GM12878 (cell line): ENCODE measurements at regions not wholly inside any gene's neighbourhood (a gene's known extent, or its start where the extent isn't known, plus 50 kb on each side); places are given as distances from the start of the nearest gene placed in this dataset.

Experiments used
- ATAC-seq: fragments of 200-7000 bp; cut with Tn5 transposase; 3 replicates; pipeline ENCODE4 v1.9.1; 2020; ENCODE audit warnings: mild to moderate bottlenecking, moderate library complexity
- BruUV-seq: library from RNA; stranded (reverse); fragments of 400-500 nt; replicated peaks from 2 replicates; lab custom pipeline; 2021; lab: Mats Ljungman, UMichigan
- CTCF ChIA-PET: fragments of 300-600 bp; sonication (Branson Sonifier 250); formaldehyde crosslinking; extraction: SDS; loops from one replicate; lab custom pipeline; 2021; ENCODE audit warnings: inconsistent platforms; lab: Yijun Ruan, JAX
- POLR2A ChIA-PET: fragments of 350-600 bp; formaldehyde crosslinking; extraction: SDS; loops from one replicate; lab custom pipeline; 2021; ENCODE audit warnings: inconsistent platforms; lab: Charles Lee
- RAD21 ChIA-PET: fragments of 300-600 bp; sonication (Branson Sonifier 250); formaldehyde crosslinking; loops from one replicate; lab custom pipeline; 2023; ENCODE audit warnings: antibody characterized with exemption; ENCODE audit not compliant: unreplicated experiment; lab: Charles Lee
- SMC1A ChIA-PET: fragments of 300-600 bp; sonication (Branson Sonifier 250); formaldehyde crosslinking; loops from one replicate; lab custom pipeline; 2023; ENCODE audit not compliant: unreplicated experiment, uncharacterized antibody; lab: Charles Lee
- DNase-seq: peaks from one replicate; pipeline ENCODE4 v3.0.0-alpha.2; 2011; ENCODE audit warnings: low read depth, low spot score
- FAIRE-seq: peaks from 3 replicates; lab custom pipeline; 2011; peaks lifted over from hg19 to GRCh38; lab: Jason Lieb, UNC
- H2AFZ ChIP-seq: 2 replicates; pipeline ENCODE4 v1.6.0; 2011; ENCODE audit warnings: low read depth, low read length, control low read depth; ENCODE audit not compliant: control insufficient read depth
- H3K27ac ChIP-seq: 2 replicates; pipeline ENCODE4 v1.5.1; 2011; ENCODE audit warnings: control low read depth; ENCODE audit not compliant: control insufficient read depth, insufficient read depth
- H3K27me3 ChIP-seq, 2 experiments: replicated peaks in 1 of 2; 2 replicates each; pipeline versions ENCODE4 v1.6.0 to v1.6.1; 2011; ENCODE audit warnings: low read length in 1 of 2; ENCODE audit not compliant: control insufficient read depth in 2 of 2, insufficient read depth in 2 of 2
- H3K36me3 ChIP-seq, 2 experiments: 2 replicates each; pipeline ENCODE4 v1.5.1; 2011; ENCODE audit warnings: low read length in 1 of 2; ENCODE audit not compliant: control insufficient read depth in 2 of 2, insufficient read depth in 2 of 2
- H3K4me1 ChIP-seq: 2 replicates; pipeline ENCODE4 v1.6.1; 2011; ENCODE audit warnings: mild to moderate bottlenecking, low read length, moderate library complexity, mixed read lengths; ENCODE audit not compliant: control insufficient read depth, insufficient read depth
- H3K4me2 ChIP-seq: 2 replicates; pipeline ENCODE4 v1.6.0; 2011; ENCODE audit warnings: control low read depth; ENCODE audit not compliant: control insufficient read depth, insufficient read depth
- H3K4me3 ChIP-seq: fragments of 200-600 bp; sonication (generic); 2 replicates; pipeline ENCODE4 v1.5.1; 2016
- H3K79me2 ChIP-seq: 2 replicates; pipeline ENCODE4 v1.6.0; 2011; ENCODE audit warnings: low read length; ENCODE audit not compliant: control insufficient read depth, insufficient read depth
- H3K9ac ChIP-seq: 2 replicates; pipeline ENCODE4 v1.8.0; 2011; ENCODE audit warnings: low read length, control low read depth, mixed read lengths; ENCODE audit not compliant: control insufficient read depth, insufficient read depth
- H3K9me3 ChIP-seq: replicated peaks from 3 replicates; pipeline ENCODE4 v1.5.1; 2011; ENCODE audit warnings: mild to moderate bottlenecking, low read length; ENCODE audit not compliant: control insufficient read depth, insufficient read depth
- H4K20me1 ChIP-seq: 2 replicates; pipeline ENCODE4 v1.6.0; 2011; ENCODE audit not compliant: control insufficient read depth, insufficient read depth
- BMI1 ChIP-seq: fragments of 450-650 bp; IDR thresholded peaks from 2 replicates; pipeline ENCODE4 v1.6.1; 2016; ENCODE audit warnings: mild to moderate bottlenecking, moderate library complexity, borderline replicate concordance
- CREM ChIP-seq: IDR thresholded peaks from 2 replicates; pipeline ENCODE4 v1.6.1; 2014; ENCODE audit warnings: antibody characterized with exemption, low read depth
- MXI1 ChIP-seq: fragments of 150-350 bp; IDR thresholded peaks from 2 replicates; pipeline ENCODE4 v1.6.1; 2011; ENCODE audit warnings: low read depth, mild to moderate bottlenecking, inconsistent platforms, low read length, improper control_type of control experiment
- SRF ChIP-seq, 2 experiments: IDR thresholded peaks; 2 replicates each; pipeline ENCODE4 v1.6.1; 2011; ENCODE audit warnings: low read depth in 2 of 2, low read length in 2 of 2, mild to moderate bottlenecking in 1 of 2, moderate library complexity in 1 of 2
- WRNIP1 ChIP-seq: IDR thresholded peaks from 2 replicates; pipeline ENCODE4 v1.6.1; 2011; ENCODE audit warnings: low read depth, low read length, improper control_type of control experiment, borderline replicate concordance
- ZNF217 ChIP-seq: fragments of 450-650 bp; IDR thresholded peaks from 2 replicates; pipeline ENCODE4 v1.6.1; 2017; ENCODE audit warnings: antibody characterized with exemption, mild to moderate bottlenecking
- WGBS: methylation state at CpG from one replicate; pipeline ENCODE4 v1.1.6; 2016; ENCODE audit warnings: low lambda C conversion rate; ENCODE audit not compliant: insufficient replicate concordance, insufficient coverage; ENCODE audit errors: missing lambda C conversion rate; 5-methylcytosine and 5-hydroxymethylcytosine counted together
- in situ Hi-C: fragments of 300-500 bp; cut with MboI; formaldehyde crosslinking; loops from 9 replicates; pipeline ENCODE4 v1.14.3; 2018; ENCODE audit warnings: mixed read lengths
- intact Hi-C: fragments of 100-400 bp; cut with micrococcal nuclease; formaldehyde crosslinking; loops from one replicate; pipeline ENCODE4 v1.14.2; 2022; ENCODE audit not compliant: unreplicated experiment
- TF ChIP-seq, protein P1 (sequence below): fragments of 450-650 bp; IDR thresholded peaks from 2 replicates; pipeline ENCODE4 v1.6.1; 2017; ENCODE audit warnings: borderline replicate concordance
- TF ChIP-seq, protein P2 (sequence below): IDR thresholded peaks from 2 replicates; pipeline ENCODE4 v1.6.1; 2011; ENCODE audit warnings: borderline replicate concordance, low read depth, mild to moderate bottlenecking, moderate library complexity, mixed read lengths, low read length; ENCODE audit not compliant: insufficient read depth; ENCODE audit errors: extremely low read length
- TF ChIP-seq, protein P3 (sequence below): fragments of 150-350 bp; IDR thresholded peaks from 2 replicates; pipeline ENCODE4 v1.6.1; 2014; ENCODE audit warnings: mild to moderate bottlenecking, low read depth, low read length
- TF ChIP-seq, protein P4 (sequence below): fragments of 450-650 bp; IDR thresholded peaks from 2 replicates; pipeline ENCODE4 v1.6.1; 2016; ENCODE audit warnings: mild to moderate bottlenecking
- TF ChIP-seq, protein P5 (sequence below): IDR thresholded peaks from 2 replicates; pipeline ENCODE4 v1.6.1; 2012; ENCODE audit warnings: low read length, inconsistent platforms
- TF ChIP-seq, protein P6 (sequence below): IDR thresholded peaks from 2 replicates; pipeline ENCODE4 v1.6.1; 2012; ENCODE audit warnings: mild to moderate bottlenecking, low read depth, low read length

DNA sequence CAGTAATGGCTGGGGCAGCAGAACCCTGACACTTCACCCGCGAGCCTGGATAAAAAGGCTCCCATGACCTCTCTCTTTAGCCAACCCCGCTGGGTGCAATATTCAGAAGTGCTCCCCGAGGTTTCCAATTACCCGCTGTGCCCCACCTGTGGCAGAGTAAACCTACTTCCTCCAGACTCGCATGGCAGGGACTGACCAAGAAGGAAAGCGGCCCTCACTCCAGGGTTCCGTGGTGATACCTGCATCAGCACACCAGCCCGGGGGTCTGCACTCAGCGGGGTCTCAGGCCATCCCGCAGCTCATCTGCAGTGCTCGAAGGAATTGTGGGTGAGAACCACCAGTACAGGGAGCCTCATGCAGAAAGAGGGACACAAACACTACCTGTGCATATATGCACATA is 136.3 kb upstream of the FMN2 start:
- no peak overlapping the region for H3K9ac ChIP-seq
- H3K4me3 ChIP-seq, result no peak overlapping the region
- ChIA-PET SMC1A (interaction anchor here (1.2 kb wide), 1 partner anchor 49 kb away, joined by 3 read pairs; no protein-coding TSS in a partner anchor), POLR2A (no interaction called here), CTCF (no interaction called here), RAD21 (no interaction called here)
- no peak overlapping the region for H3K4me2 ChIP-seq
- H3K27me3 ChIP-seq, result no peaks in the 10 kb centered on the region
- H3K9me3 ChIP-seq, result no peaks in the 10 kb centered on the region
- no peaks in the 10 kb centered on the region for H4K20me1 ChIP-seq
- no peaks in the 10 kb centered on the region for H3K4me1 ChIP-seq
- no peaks in the 10 kb centered on the region for H3K36me3 ChIP-seq
- ATAC-seq, result no peak
- BruUV-seq, result no TSS peak
- no peak overlapping the region for H3K27ac ChIP-seq
- H3K79me2 ChIP-seq, result no peaks in the 10 kb centered on the region
- DNase-seq, result no peak
- WGBS, result 31% methylated on average over 12 of the region's 12 CpGs
- FAIRE-seq, result no peak
- in situ Hi-C loops (no loop called here), intact Hi-C loops (no loop called here)
- H2AFZ ChIP-seq, result no peak overlapping the region
- TF ChIP-seq, protein P1, sequence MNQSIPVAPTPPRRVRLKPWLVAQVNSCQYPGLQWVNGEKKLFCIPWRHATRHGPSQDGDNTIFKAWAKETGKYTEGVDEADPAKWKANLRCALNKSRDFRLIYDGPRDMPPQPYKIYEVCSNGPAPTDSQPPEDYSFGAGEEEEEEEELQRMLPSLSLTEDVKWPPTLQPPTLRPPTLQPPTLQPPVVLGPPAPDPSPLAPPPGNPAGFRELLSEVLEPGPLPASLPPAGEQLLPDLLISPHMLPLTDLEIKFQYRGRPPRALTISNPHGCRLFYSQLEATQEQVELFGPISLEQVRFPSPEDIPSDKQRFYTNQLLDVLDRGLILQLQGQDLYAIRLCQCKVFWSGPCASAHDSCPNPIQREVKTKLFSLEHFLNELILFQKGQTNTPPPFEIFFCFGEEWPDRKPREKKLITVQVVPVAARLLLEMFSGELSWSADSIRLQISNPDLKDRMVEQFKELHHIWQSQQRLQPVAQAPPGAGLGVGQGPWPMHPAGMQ, result no peak
- TF ChIP-seq, protein P2, sequence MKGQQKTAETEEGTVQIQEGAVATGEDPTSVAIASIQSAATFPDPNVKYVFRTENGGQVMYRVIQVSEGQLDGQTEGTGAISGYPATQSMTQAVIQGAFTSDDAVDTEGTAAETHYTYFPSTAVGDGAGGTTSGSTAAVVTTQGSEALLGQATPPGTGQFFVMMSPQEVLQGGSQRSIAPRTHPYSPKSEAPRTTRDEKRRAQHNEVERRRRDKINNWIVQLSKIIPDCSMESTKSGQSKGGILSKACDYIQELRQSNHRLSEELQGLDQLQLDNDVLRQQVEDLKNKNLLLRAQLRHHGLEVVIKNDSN, result no peak
- no peak for TF ChIP-seq CREM
- TF ChIP-seq, protein P3, sequence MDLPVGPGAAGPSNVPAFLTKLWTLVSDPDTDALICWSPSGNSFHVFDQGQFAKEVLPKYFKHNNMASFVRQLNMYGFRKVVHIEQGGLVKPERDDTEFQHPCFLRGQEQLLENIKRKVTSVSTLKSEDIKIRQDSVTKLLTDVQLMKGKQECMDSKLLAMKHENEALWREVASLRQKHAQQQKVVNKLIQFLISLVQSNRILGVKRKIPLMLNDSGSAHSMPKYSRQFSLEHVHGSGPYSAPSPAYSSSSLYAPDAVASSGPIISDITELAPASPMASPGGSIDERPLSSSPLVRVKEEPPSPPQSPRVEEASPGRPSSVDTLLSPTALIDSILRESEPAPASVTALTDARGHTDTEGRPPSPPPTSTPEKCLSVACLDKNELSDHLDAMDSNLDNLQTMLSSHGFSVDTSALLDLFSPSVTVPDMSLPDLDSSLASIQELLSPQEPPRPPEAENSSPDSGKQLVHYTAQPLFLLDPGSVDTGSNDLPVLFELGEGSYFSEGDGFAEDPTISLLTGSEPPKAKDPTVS, result no peak
- TF ChIP-seq WRNIP1, result no peak
- TF ChIP-seq, protein P4, sequence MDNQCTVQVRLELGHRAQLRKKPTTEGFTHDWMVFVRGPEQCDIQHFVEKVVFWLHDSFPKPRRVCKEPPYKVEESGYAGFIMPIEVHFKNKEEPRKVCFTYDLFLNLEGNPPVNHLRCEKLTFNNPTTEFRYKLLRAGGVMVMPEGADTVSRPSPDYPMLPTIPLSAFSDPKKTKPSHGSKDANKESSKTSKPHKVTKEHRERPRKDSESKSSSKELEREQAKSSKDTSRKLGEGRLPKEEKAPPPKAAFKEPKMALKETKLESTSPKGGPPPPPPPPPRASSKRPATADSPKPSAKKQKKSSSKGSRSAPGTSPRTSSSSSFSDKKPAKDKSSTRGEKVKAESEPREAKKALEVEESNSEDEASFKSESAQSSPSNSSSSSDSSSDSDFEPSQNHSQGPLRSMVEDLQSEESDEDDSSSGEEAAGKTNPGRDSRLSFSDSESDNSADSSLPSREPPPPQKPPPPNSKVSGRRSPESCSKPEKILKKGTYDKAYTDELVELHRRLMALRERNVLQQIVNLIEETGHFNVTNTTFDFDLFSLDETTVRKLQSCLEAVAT, result no peak
- no peak for TF ChIP-seq MXI1
- TF ChIP-seq ZNF217, result no peak
- TF ChIP-seq, protein P5, sequence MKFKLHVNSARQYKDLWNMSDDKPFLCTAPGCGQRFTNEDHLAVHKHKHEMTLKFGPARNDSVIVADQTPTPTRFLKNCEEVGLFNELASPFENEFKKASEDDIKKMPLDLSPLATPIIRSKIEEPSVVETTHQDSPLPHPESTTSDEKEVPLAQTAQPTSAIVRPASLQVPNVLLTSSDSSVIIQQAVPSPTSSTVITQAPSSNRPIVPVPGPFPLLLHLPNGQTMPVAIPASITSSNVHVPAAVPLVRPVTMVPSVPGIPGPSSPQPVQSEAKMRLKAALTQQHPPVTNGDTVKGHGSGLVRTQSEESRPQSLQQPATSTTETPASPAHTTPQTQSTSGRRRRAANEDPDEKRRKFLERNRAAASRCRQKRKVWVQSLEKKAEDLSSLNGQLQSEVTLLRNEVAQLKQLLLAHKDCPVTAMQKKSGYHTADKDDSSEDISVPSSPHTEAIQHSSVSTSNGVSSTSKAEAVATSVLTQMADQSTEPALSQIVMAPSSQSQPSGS, result no peak
- TF ChIP-seq, protein P6, sequence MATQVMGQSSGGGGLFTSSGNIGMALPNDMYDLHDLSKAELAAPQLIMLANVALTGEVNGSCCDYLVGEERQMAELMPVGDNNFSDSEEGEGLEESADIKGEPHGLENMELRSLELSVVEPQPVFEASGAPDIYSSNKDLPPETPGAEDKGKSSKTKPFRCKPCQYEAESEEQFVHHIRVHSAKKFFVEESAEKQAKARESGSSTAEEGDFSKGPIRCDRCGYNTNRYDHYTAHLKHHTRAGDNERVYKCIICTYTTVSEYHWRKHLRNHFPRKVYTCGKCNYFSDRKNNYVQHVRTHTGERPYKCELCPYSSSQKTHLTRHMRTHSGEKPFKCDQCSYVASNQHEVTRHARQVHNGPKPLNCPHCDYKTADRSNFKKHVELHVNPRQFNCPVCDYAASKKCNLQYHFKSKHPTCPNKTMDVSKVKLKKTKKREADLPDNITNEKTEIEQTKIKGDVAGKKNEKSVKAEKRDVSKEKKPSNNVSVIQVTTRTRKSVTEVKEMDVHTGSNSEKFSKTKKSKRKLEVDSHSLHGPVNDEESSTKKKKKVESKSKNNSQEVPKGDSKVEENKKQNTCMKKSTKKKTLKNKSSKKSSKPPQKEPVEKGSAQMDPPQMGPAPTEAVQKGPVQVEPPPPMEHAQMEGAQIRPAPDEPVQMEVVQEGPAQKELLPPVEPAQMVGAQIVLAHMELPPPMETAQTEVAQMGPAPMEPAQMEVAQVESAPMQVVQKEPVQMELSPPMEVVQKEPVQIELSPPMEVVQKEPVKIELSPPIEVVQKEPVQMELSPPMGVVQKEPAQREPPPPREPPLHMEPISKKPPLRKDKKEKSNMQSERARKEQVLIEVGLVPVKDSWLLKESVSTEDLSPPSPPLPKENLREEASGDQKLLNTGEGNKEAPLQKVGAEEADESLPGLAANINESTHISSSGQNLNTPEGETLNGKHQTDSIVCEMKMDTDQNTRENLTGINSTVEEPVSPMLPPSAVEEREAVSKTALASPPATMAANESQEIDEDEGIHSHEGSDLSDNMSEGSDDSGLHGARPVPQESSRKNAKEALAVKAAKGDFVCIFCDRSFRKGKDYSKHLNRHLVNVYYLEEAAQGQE, result no peak
- TF ChIP-seq SRF (IDR thresholded peaks at IDR 0.05; ENCODE audit: low read depth in 2 of 2, low read length in 2 of 2), result no peak
- no peak for TF ChIP-seq BMI1
